ENCODE measurements at regions not wholly inside any gene's neighbourhood (a gene's known extent, or its start where the extent isn't known, plus 50 kb on each side); places are given as distances from the start of the nearest gene placed in this dataset.

DNA sequence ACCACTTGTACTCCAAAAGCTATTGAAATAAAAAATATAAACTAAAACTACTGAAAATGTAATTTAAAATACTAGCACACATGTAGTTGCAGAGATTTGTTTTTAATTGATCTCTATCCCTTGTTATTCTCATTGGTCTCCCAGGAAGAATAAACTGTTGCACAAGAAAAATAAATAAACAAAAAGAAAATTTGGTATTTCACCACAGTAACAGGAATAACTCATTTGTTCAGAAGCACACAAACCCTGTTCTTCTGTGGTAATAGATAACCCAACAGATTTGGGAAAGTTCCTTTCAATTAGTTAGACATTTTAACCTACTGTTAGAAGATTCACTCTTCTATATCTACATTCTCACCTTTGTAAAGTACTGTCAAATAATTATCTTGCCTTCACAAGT is 70.9 kb upstream of the APOOL start:
- H3K9ac ChIP-seq (ENCODE audit: low read length), result no peak overlapping the region
- Mint-ChIP-seq H3K27ac (no peak overlapping the region), H3K27me3 (no peaks in the 10 kb centered on the region), H3K4me3 (no peak overlapping the region), H3K4me1 (no peaks in the 10 kb centered on the region), H3K9me3 (ENCODE audit: insufficient read depth) (no peaks in the 10 kb centered on the region)
- H3K79me2 ChIP-seq (ENCODE audit: control insufficient read depth, insufficient read depth, low read length), result no peaks in the 10 kb centered on the region
- ATAC-seq (ENCODE audit: low read depth) (no peak), DNase-seq (no peak)
- no peaks in the 10 kb centered on the region for H3K36me3 ChIP-seq (replicated peaks in 1 of 2; ENCODE audit: control extremely low read depth in 1 of 2, control insufficient read depth in 1 of 2, extremely low read depth in 1 of 2, insufficient read depth in 2 of 2, low read length in 1 of 2)
- H3K27me3 ChIP-seq (replicated peaks in 1 of 4; ENCODE audit: control extremely low read depth in 1 of 4, control insufficient read depth in 3 of 4, insufficient read depth in 4 of 4, low read length in 3 of 4), result no peaks in the 10 kb centered on the region
- TF ChIP-seq EZH2 (IDR thresholded peaks at IDR 0.05; ENCODE audit: borderline replicate concordance, insufficient read depth, low read depth, low read length, poor library complexity, severe bottlenecking), result no peak
- TF ChIP-seq, protein P1, sequence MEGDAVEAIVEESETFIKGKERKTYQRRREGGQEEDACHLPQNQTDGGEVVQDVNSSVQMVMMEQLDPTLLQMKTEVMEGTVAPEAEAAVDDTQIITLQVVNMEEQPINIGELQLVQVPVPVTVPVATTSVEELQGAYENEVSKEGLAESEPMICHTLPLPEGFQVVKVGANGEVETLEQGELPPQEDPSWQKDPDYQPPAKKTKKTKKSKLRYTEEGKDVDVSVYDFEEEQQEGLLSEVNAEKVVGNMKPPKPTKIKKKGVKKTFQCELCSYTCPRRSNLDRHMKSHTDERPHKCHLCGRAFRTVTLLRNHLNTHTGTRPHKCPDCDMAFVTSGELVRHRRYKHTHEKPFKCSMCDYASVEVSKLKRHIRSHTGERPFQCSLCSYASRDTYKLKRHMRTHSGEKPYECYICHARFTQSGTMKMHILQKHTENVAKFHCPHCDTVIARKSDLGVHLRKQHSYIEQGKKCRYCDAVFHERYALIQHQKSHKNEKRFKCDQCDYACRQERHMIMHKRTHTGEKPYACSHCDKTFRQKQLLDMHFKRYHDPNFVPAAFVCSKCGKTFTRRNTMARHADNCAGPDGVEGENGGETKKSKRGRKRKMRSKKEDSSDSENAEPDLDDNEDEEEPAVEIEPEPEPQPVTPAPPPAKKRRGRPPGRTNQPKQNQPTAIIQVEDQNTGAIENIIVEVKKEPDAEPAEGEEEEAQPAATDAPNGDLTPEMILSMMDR (IDR thresholded peaks at IDR 0.05), result no peak
- no peaks in the 10 kb centered on the region for H4K20me1 ChIP-seq (ENCODE audit: control insufficient read depth, insufficient read depth, low read length, poor library complexity, severe bottlenecking)
- POLR2A ChIA-PET, result no interaction called here
- no peak overlapping the region for H3K27ac ChIP-seq (ENCODE audit: low read length in 2 of 2)
- no peak overlapping the region for H3K4me2 ChIP-seq (replicated peaks; ENCODE audit: low read depth, low read length, poor library complexity, severe bottlenecking)
- no peak overlapping the region for H3K4me3 ChIP-seq (ENCODE audit: control extremely low read depth in 1 of 5, extremely low read depth in 1 of 5, insufficient read depth in 1 of 5, low read depth in 2 of 5, low read length in 4 of 5)
- H3K4me1 ChIP-seq (ENCODE audit: control insufficient read depth in 2 of 2, insufficient read depth in 2 of 2, low read length in 2 of 2), result no peaks in the 10 kb centered on the region
- intact Hi-C loops (cut with micrococcal nuclease), result no loop called here
- CTCF ChIA-PET, result no interaction called here
- no peaks in the 10 kb centered on the region for H3K9me3 ChIP-seq (ENCODE audit: control extremely low read depth in 1 of 3, control insufficient read depth in 2 of 3, insufficient read depth in 1 of 3, low read length in 2 of 3)
- H2AFZ ChIP-seq (ENCODE audit: insufficient read depth, low read depth, low read length, poor library complexity, severe bottlenecking), result no peak overlapping the region

DNA sequence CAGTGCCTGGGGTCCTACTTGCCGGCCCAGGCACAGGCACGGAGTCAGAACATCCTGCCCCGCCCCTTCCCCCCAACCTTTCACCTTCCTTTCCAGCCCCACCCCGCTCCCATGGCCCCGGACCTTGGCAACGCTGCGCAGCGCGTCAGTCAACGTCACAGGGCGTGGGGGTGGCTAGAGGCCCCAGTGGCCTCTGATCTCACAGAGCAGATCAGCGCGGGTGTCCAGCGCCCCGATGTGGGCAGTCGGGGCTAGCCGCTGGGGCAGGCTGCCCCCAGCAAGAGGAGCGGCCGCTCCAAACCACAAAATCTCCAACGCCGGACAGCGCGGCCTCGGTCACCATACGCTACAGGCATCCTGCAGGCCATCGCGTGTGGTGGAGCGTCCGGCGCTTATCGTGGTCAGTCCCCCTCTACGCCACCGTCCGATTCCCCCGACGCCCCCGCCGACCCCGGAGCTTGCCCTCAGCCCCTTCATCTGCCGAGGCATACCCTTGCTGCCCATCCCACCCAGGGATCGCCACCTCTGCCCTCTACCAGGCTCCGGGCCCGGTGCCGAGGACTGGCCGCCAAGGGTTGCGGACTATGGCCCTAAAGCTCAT is 69.6 kb upstream of the APOOL start:
- POLR2A ChIA-PET, result no interaction called here
- no peak overlapping the region for H3K9ac ChIP-seq (ENCODE audit: low read length)
- H3K36me3 ChIP-seq (replicated peaks in 1 of 2; ENCODE audit: control extremely low read depth in 1 of 2, control insufficient read depth in 1 of 2, extremely low read depth in 1 of 2, insufficient read depth in 2 of 2, low read length in 1 of 2), result no peaks in the 10 kb centered on the region
- CTCF ChIA-PET, result no interaction called here
- intact Hi-C loops (cut with micrococcal nuclease), result no loop called here
- Mint-ChIP-seq H3K4me3 (no peak overlapping the region), H3K27ac (no peak overlapping the region), H3K27me3 (no peaks in the 10 kb centered on the region), H3K9me3 (ENCODE audit: insufficient read depth) (no peaks in the 10 kb centered on the region), H3K4me1 (no peaks in the 10 kb centered on the region)
- no peaks in the 10 kb centered on the region for H3K9me3 ChIP-seq (ENCODE audit: control extremely low read depth in 1 of 3, control insufficient read depth in 2 of 3, insufficient read depth in 1 of 3, low read length in 2 of 3)
- no peaks in the 10 kb centered on the region for H3K27me3 ChIP-seq (replicated peaks in 1 of 4; ENCODE audit: control extremely low read depth in 1 of 4, control insufficient read depth in 3 of 4, insufficient read depth in 4 of 4, low read length in 3 of 4)
- H3K4me3 ChIP-seq (ENCODE audit: control extremely low read depth in 1 of 5, extremely low read depth in 1 of 5, insufficient read depth in 1 of 5, low read depth in 2 of 5, low read length in 4 of 5), result no peak overlapping the region
- WGBS (ENCODE audit: insufficient coverage), result 91% methylated on average over 30 of the region's 46 CpGs
- no peaks in the 10 kb centered on the region for H3K79me2 ChIP-seq (ENCODE audit: control insufficient read depth, insufficient read depth, low read length)
- no peak overlapping the region for H2AFZ ChIP-seq (ENCODE audit: insufficient read depth, low read depth, low read length, poor library complexity, severe bottlenecking)
- DNase-seq, result no peak
- H3K4me2 ChIP-seq (replicated peaks; ENCODE audit: low read depth, low read length, poor library complexity, severe bottlenecking), result no peak overlapping the region
- ATAC-seq (ENCODE audit: low read depth), result no peak
- H3K27ac ChIP-seq (ENCODE audit: low read length in 2 of 2), result no peak overlapping the region
- no peaks in the 10 kb centered on the region for H4K20me1 ChIP-seq (ENCODE audit: control insufficient read depth, insufficient read depth, low read length, poor library complexity, severe bottlenecking)
- H3K4me1 ChIP-seq (ENCODE audit: control insufficient read depth in 2 of 2, insufficient read depth in 2 of 2, low read length in 2 of 2), result no peaks in the 10 kb centered on the region
- TF ChIP-seq, protein P1 (IDR thresholded peaks at IDR 0.05), result no peak
- no peak for TF ChIP-seq EZH2 (IDR thresholded peaks at IDR 0.05; ENCODE audit: borderline replicate concordance, insufficient read depth, low read depth, low read length, poor library complexity, severe bottlenecking)

Measured in B cell (primary cell).